ENCODE measurements at regions not wholly inside any gene's neighbourhood (a gene's known extent, or its start where the extent isn't known, plus 50 kb on each side); places are given as distances from the start of the nearest gene placed in this dataset.
"Not testable (repeated sequence)": the region's sequence is repeated elsewhere in the genome, so short reads cannot be mapped to it uniquely, and the experiment has no call there.

- Histone ChIP-seq H3K79me2 (ENCODE audit: control insufficient read depth, insufficient read depth, low read length) (no peaks in the 10 kb centered on the region), H3K4me2 (ENCODE audit: low read length) (no peak overlapping the region), H2BK5ac (ENCODE audit: low read length) (no peak overlapping the region), H2BK120ac (ENCODE audit: low read depth, low read length) (no peak overlapping the region), H2BK15ac (replicated peaks; ENCODE audit: low read depth) (no peak overlapping the region), H3K56ac (ENCODE audit: low read length) (no peak overlapping the region), H4K5ac (ENCODE audit: low read length) (no peak overlapping the region), H3K36me3 (ENCODE audit: control insufficient read depth, insufficient read depth, low read length) (no peaks in the 10 kb centered on the region), H3K4me1 (ENCODE audit: control insufficient read depth, low read depth, low read length) (no peaks in the 10 kb centered on the region), H2AK5ac (ENCODE audit: low read length) (no peak overlapping the region), H3K4me3 (ENCODE audit: low read length) (no peak overlapping the region), H3K27me3 (ENCODE audit: insufficient read depth, low read length, poor library complexity) (no peaks in the 10 kb centered on the region), H3K9ac (ENCODE audit: low read length) (no peak overlapping the region), H3K23ac (ENCODE audit: low read length) (no peak overlapping the region), H4K8ac (ENCODE audit: low read depth, low read length) (no peak overlapping the region), H3K79me1 (ENCODE audit: low read length) (no peaks in the 10 kb centered on the region), H3K18ac (ENCODE audit: low read length) (no peak overlapping the region), H3K27ac (ENCODE audit: low read depth, low read length) (no peak overlapping the region), H3K4ac (ENCODE audit: low read depth, low read length) (no peak overlapping the region)
- WGBS (ENCODE audit: extremely low coverage, insufficient coverage, low lambda C conversion rate) = no CpG with 5 or more reads among the region's 2 CpGs
- DNase-seq = no peak
These were observed 153.9 kb upstream of the SCN7A start for GRCh38 chr2:166647935-166648334.

GRCh38 chr2:166643980-166644379, 149.9 kb upstream of the SCN7A start:
- H3K4me3 ChIP-seq (ENCODE audit: low read length) = no peak overlapping the region
- H3K36me3 ChIP-seq (ENCODE audit: control insufficient read depth, insufficient read depth, low read length) = no peaks in the 10 kb centered on the region
- no peak overlapping the region for H4K5ac ChIP-seq (ENCODE audit: low read length)
- no peak overlapping the region for H4K8ac ChIP-seq (ENCODE audit: low read depth, low read length)
- no peak for DNase-seq
- WGBS (ENCODE audit: extremely low coverage, insufficient coverage, low lambda C conversion rate) = no CpG with 5 or more reads among the region's 1 CpG
- H2BK15ac ChIP-seq (replicated peaks; ENCODE audit: low read depth) = no peak overlapping the region
- H3K4me2 ChIP-seq (ENCODE audit: low read length) = no peak overlapping the region
- no peak overlapping the region for H2BK5ac ChIP-seq (ENCODE audit: low read length)
- no peak overlapping the region for H3K4ac ChIP-seq (ENCODE audit: low read depth, low read length)
- no peak overlapping the region for H3K27ac ChIP-seq (ENCODE audit: low read depth, low read length)
- no peak overlapping the region for H2AK5ac ChIP-seq (ENCODE audit: low read length)
- no peaks in the 10 kb centered on the region for H3K79me1 ChIP-seq (ENCODE audit: low read length)
- no peak overlapping the region for H3K56ac ChIP-seq (ENCODE audit: low read length)
- H3K79me2 ChIP-seq (ENCODE audit: control insufficient read depth, insufficient read depth, low read length) = no peaks in the 10 kb centered on the region
- H3K4me1 ChIP-seq (ENCODE audit: control insufficient read depth, low read depth, low read length) = no peaks in the 10 kb centered on the region
- H3K27me3 ChIP-seq (ENCODE audit: insufficient read depth, low read length, poor library complexity) = no peaks in the 10 kb centered on the region
- H2BK120ac ChIP-seq (ENCODE audit: low read depth, low read length) = no peak overlapping the region
- no peak overlapping the region for H3K18ac ChIP-seq (ENCODE audit: low read length)
- no peak overlapping the region for H3K23ac ChIP-seq (ENCODE audit: low read length)
- H3K9ac ChIP-seq (ENCODE audit: low read length) = no peak overlapping the region

GRCh38 chr2:166641516-166641915, 147.5 kb upstream of the SCN7A start:
- H3K4me3 ChIP-seq (ENCODE audit: low read length); H2BK120ac ChIP-seq (ENCODE audit: low read depth, low read length); H3K23ac ChIP-seq (ENCODE audit: low read length); H3K27ac ChIP-seq (ENCODE audit: low read depth, low read length); H2BK5ac ChIP-seq (ENCODE audit: low read length); H3K4me2 ChIP-seq (ENCODE audit: low read length); H2AK5ac ChIP-seq (ENCODE audit: low read length); H2BK15ac ChIP-seq (replicated peaks; ENCODE audit: low read depth); H3K36me3 ChIP-seq (ENCODE audit: control insufficient read depth, insufficient read depth, low read length); H4K8ac ChIP-seq (ENCODE audit: low read depth, low read length); H3K79me1 ChIP-seq (ENCODE audit: low read length); H4K5ac ChIP-seq (ENCODE audit: low read length); H3K4ac ChIP-seq (ENCODE audit: low read depth, low read length); H3K56ac ChIP-seq (ENCODE audit: low read length); H3K79me2 ChIP-seq (ENCODE audit: control insufficient read depth, insufficient read depth, low read length); H3K18ac ChIP-seq (ENCODE audit: low read length); H3K9ac ChIP-seq (ENCODE audit: low read length); H3K27me3 ChIP-seq (ENCODE audit: insufficient read depth, low read length, poor library complexity); H3K4me1 ChIP-seq (ENCODE audit: control insufficient read depth, low read depth, low read length): not testable (repeated sequence)
- no CpG with 5 or more reads among the region's 3 CpGs for WGBS (ENCODE audit: extremely low coverage, insufficient coverage, low lambda C conversion rate)
- peak; percentile 64 for DNase-seq

GRCh38 chr2:166637051-166637450, 143.0 kb upstream of the SCN7A start:
- WGBS (ENCODE audit: extremely low coverage, insufficient coverage, low lambda C conversion rate) = no CpG with 5 or more reads among the region's 1 CpG
- H2BK15ac ChIP-seq (replicated peaks; ENCODE audit: low read depth) = no peak overlapping the region
- no peaks in the 10 kb centered on the region for H3K79me2 ChIP-seq (ENCODE audit: control insufficient read depth, insufficient read depth, low read length)
- H3K36me3 ChIP-seq (ENCODE audit: control insufficient read depth, insufficient read depth, low read length) = no peaks in the 10 kb centered on the region
- no peak overlapping the region for H3K9ac ChIP-seq (ENCODE audit: low read length)
- H3K56ac ChIP-seq (ENCODE audit: low read length) = no peak overlapping the region
- no peak overlapping the region for H3K4me2 ChIP-seq (ENCODE audit: low read length)
- no peak overlapping the region for H2BK120ac ChIP-seq (ENCODE audit: low read depth, low read length)
- no peak overlapping the region for H3K23ac ChIP-seq (ENCODE audit: low read length)
- no peak overlapping the region for H3K18ac ChIP-seq (ENCODE audit: low read length)
- no peaks in the 10 kb centered on the region for H3K79me1 ChIP-seq (ENCODE audit: low read length)
- H3K4ac ChIP-seq (ENCODE audit: low read depth, low read length) = no peak overlapping the region
- H3K27ac ChIP-seq (ENCODE audit: low read depth, low read length) = no peak overlapping the region
- no peak overlapping the region for H2BK5ac ChIP-seq (ENCODE audit: low read length)
- H3K27me3 ChIP-seq (ENCODE audit: insufficient read depth, low read length, poor library complexity) = no peaks in the 10 kb centered on the region
- no peak overlapping the region for H3K4me3 ChIP-seq (ENCODE audit: low read length)
- no peak overlapping the region for H4K5ac ChIP-seq (ENCODE audit: low read length)
- no peak overlapping the region for H2AK5ac ChIP-seq (ENCODE audit: low read length)
- DNase-seq = no peak
- H3K4me1 ChIP-seq (ENCODE audit: control insufficient read depth, low read depth, low read length) = peaks cover 2% of the 10 kb centered on the region
- no peak overlapping the region for H4K8ac ChIP-seq (ENCODE audit: low read depth, low read length)

GRCh38 chr2:166634706-166635105, 140.7 kb upstream of the SCN7A start:
- H2AK5ac ChIP-seq (ENCODE audit: low read length) = no peak overlapping the region
- H3K4me1 ChIP-seq (ENCODE audit: control insufficient read depth, low read depth, low read length) = peaks cover 2% of the 10 kb centered on the region
- H3K79me2 ChIP-seq (ENCODE audit: control insufficient read depth, insufficient read depth, low read length) = no peaks in the 10 kb centered on the region
- no peak overlapping the region for H4K8ac ChIP-seq (ENCODE audit: low read depth, low read length)
- H3K27ac ChIP-seq (ENCODE audit: low read depth, low read length) = no peak overlapping the region
- H3K4me3 ChIP-seq (ENCODE audit: low read length) = no peak overlapping the region
- no peaks in the 10 kb centered on the region for H3K79me1 ChIP-seq (ENCODE audit: low read length)
- no peak overlapping the region for H4K5ac ChIP-seq (ENCODE audit: low read length)
- H3K9ac ChIP-seq (ENCODE audit: low read length) = no peak overlapping the region
- DNase-seq = no peak
- H3K4ac ChIP-seq (ENCODE audit: low read depth, low read length) = no peak overlapping the region
- no peak overlapping the region for H3K18ac ChIP-seq (ENCODE audit: low read length)
- H3K4me2 ChIP-seq (ENCODE audit: low read length) = no peak overlapping the region
- H3K23ac ChIP-seq (ENCODE audit: low read length) = no peak overlapping the region
- no peak overlapping the region for H2BK120ac ChIP-seq (ENCODE audit: low read depth, low read length)
- H3K36me3 ChIP-seq (ENCODE audit: control insufficient read depth, insufficient read depth, low read length) = no peaks in the 10 kb centered on the region
- WGBS (ENCODE audit: extremely low coverage, insufficient coverage, low lambda C conversion rate) = no CpG with 5 or more reads among the region's 4 CpGs
- no peak overlapping the region for H3K56ac ChIP-seq (ENCODE audit: low read length)
- no peak overlapping the region for H2BK15ac ChIP-seq (replicated peaks; ENCODE audit: low read depth)
- H3K27me3 ChIP-seq (ENCODE audit: insufficient read depth, low read length, poor library complexity) = no peaks in the 10 kb centered on the region
- no peak overlapping the region for H2BK5ac ChIP-seq (ENCODE audit: low read length)

GRCh38 chr2:166632616-166633015, 138.6 kb upstream of the SCN7A start:
- no CpG with 5 or more reads among the region's 3 CpGs for WGBS (ENCODE audit: extremely low coverage, insufficient coverage, low lambda C conversion rate)

More at GRCh38 chr2:166632616-166633015, 138.6 kb upstream of the SCN7A start:
- no peak overlapping the region for H4K8ac ChIP-seq (ENCODE audit: low read depth, low read length)
- peak; percentile 13 for DNase-seq
- H3K27ac ChIP-seq (ENCODE audit: low read depth, low read length) = no peak overlapping the region
- no peak overlapping the region for H3K23ac ChIP-seq (ENCODE audit: low read length)
- no peak overlapping the region for H3K4me3 ChIP-seq (ENCODE audit: low read length)
- no peak overlapping the region for H2BK15ac ChIP-seq (replicated peaks; ENCODE audit: low read depth)
- peaks cover 7% of the 10 kb centered on the region for H3K4me1 ChIP-seq (ENCODE audit: control insufficient read depth, low read depth, low read length)
- H3K4ac ChIP-seq (ENCODE audit: low read depth, low read length) = no peak overlapping the region
- H2BK5ac ChIP-seq (ENCODE audit: low read length) = no peak overlapping the region
- no peak overlapping the region for H3K18ac ChIP-seq (ENCODE audit: low read length)
- H3K56ac ChIP-seq (ENCODE audit: low read length) = peak overlapping the region; percentile 35
- H3K79me1 ChIP-seq (ENCODE audit: low read length) = no peaks in the 10 kb centered on the region
- H3K79me2 ChIP-seq (ENCODE audit: control insufficient read depth, insufficient read depth, low read length) = no peaks in the 10 kb centered on the region
- no peak overlapping the region for H3K4me2 ChIP-seq (ENCODE audit: low read length)
- H3K9ac ChIP-seq (ENCODE audit: low read length) = no peak overlapping the region
- H2AK5ac ChIP-seq (ENCODE audit: low read length) = no peak overlapping the region
- H3K27me3 ChIP-seq (ENCODE audit: insufficient read depth, low read length, poor library complexity) = no peaks in the 10 kb centered on the region
- no peak overlapping the region for H2BK120ac ChIP-seq (ENCODE audit: low read depth, low read length)
- H3K36me3 ChIP-seq (ENCODE audit: control insufficient read depth, insufficient read depth, low read length) = no peaks in the 10 kb centered on the region
- no peak overlapping the region for H4K5ac ChIP-seq (ENCODE audit: low read length)
